ENCODE measurements at regions not wholly inside any gene's neighbourhood (a gene's known extent, or its start where the extent isn't known, plus 50 kb on each side); places are given as distances from the start of the nearest gene placed in this dataset.

DNA sequence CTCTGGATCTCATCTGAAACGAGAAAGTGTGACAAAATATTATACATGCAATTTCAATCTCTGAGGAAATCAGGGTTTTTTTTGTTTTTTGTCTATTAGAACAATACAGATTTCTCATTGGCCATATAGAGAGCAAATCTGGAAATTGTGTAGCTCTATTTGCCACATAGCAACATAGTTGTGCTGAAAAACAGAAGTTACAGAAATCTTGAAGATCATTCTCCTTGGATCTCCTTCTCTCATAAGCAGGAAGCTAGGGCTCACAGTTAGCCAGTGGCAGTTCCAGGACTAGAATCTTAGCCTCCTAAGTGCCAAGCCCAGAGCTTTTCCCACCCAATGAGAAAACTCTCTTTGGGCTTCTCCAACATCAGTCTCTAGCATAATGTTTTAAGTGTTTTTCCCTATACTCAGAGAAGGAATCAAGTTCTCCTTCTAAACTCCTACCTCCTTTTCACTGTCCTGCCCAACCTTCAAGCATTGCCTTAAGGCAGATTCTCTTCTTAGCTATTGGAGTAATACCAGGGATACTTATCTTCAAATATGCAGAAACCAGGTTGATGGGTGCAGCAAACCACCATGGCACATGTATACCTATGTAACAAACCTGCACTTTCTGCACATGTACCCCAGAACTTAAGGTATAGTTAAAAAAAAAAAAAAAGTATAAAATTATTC lies 211.6 kb downstream of the ALDH8A1 start:
- TF ChIP-seq EZH2phosphoT487 (IDR thresholded peaks at IDR 0.05; ENCODE audit: insufficient read depth, low read depth) (no peak), EZH2 (IDR thresholded peaks at IDR 0.05; ENCODE audit: insufficient read depth, poor library complexity, severe bottlenecking) (no peak)
